B cell (primary cell): ENCODE measurements at regions not wholly inside any gene's neighbourhood (a gene's known extent, or its start where the extent isn't known, plus 50 kb on each side); places are given as distances from the start of the nearest gene placed in this dataset.

Source experiments
- EZH2 ChIP-seq: IDR thresholded peaks from 2 replicates; pipeline ENCODE4 v1.6.1; 2012; ENCODE audit warnings: borderline replicate concordance, low read depth, mild to moderate bottlenecking, moderate library complexity, low read length; ENCODE audit not compliant: insufficient read depth, poor library complexity, severe bottlenecking
- TF ChIP-seq, protein P1 (sequence below): fragments of 200-600 bp; IDR thresholded peaks from one replicate; pipeline ENCODE4 v1.8.0; 2022; ENCODE audit warnings: antibody characterized with exemption, mild to moderate bottlenecking

DNA sequence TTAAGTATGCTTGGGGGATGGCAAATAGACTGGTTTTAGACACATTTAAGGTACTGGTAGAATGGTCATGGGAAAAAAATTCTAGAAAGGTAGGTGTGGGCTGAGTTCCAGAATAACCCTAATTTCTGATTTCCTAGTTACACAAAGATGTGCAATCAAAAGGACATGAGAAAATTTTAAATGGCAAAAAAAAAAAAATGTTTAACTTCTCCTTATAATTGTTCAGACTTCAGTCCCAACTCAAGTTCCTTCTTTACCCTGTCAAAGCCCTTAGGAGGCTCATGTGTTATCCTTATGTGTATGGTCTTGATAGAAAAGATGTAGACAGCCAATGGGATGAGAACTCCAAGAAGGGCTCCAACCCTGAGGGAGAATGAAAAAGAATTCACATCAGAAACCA, 153.3 kb upstream of the PLEKHG7 start:
- TF ChIP-seq, protein P1, sequence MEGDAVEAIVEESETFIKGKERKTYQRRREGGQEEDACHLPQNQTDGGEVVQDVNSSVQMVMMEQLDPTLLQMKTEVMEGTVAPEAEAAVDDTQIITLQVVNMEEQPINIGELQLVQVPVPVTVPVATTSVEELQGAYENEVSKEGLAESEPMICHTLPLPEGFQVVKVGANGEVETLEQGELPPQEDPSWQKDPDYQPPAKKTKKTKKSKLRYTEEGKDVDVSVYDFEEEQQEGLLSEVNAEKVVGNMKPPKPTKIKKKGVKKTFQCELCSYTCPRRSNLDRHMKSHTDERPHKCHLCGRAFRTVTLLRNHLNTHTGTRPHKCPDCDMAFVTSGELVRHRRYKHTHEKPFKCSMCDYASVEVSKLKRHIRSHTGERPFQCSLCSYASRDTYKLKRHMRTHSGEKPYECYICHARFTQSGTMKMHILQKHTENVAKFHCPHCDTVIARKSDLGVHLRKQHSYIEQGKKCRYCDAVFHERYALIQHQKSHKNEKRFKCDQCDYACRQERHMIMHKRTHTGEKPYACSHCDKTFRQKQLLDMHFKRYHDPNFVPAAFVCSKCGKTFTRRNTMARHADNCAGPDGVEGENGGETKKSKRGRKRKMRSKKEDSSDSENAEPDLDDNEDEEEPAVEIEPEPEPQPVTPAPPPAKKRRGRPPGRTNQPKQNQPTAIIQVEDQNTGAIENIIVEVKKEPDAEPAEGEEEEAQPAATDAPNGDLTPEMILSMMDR, result no peak
- no peak for TF ChIP-seq EZH2
